HG03139 (cell line): ENCODE measurements at regions not wholly inside any gene's neighbourhood (a gene's known extent, or its start where the extent isn't known, plus 50 kb on each side); places are given as distances from the start of the nearest gene placed in this dataset.

ENCODE experiments used
- ATAC-seq: cut with Tn5 transposase; IDR thresholded peaks from one replicate; pipeline ENCODE4 v1.9.1; 2021; ENCODE audit not compliant: unreplicated experiment

GRCh38 chr1:209402697-209403096 lies 180.8 kb upstream of the CAMK1G start:
- no peak for ATAC-seq

DNA sequence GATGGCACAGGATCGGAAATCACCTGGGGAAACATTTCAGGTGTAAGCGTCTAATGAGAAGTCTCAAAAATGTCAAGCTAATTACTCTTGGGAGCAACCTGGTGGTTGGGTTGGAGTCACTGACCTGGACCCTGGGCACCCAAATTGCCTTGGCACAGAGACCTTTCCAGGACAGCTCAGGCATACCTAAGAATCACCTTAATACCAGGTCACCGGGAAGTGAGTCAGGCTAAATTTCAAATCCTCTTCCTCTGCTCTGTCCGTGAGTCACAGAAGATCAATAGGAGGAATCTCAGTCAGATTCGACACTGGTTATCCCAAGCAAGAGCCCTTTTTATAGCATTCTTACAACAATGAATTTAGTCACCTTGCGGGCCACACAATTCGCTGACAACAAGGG lies 179.6 kb upstream of the CAMK1G start:
- no peak for ATAC-seq

DNA sequence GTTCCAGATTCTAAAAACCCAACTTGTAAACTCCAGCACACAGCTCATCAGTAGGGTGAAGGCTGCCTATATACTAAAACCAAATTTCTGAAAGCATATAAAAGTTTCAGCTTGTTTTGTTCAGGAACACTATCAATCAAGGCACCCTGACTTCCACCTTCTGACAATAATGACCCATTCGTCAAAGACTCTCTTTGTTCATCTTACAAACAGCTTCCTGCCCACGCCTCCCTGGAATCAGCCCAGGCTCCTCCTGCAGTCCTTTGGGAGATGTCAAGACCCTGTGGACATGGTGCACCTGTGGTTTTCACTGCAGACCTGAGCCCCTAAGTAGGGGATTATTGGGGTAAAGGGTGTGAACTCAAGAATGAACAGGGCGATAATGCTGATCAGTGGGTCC lies 178.9 kb upstream of the CAMK1G start:
- ATAC-seq: no peak

GRCh38 chr1:209405183-209405814 lies 178.2 kb upstream of the CAMK1G start:
- ATAC-seq: no peak

- no peak for ATAC-seq
These were observed 177.3 kb upstream of the CAMK1G start for GRCh38 chr1:209406168-209406567.

GRCh38 chr1:209406595-209406994 lies 176.9 kb upstream of the CAMK1G start:
- ATAC-seq: no peak

DNA sequence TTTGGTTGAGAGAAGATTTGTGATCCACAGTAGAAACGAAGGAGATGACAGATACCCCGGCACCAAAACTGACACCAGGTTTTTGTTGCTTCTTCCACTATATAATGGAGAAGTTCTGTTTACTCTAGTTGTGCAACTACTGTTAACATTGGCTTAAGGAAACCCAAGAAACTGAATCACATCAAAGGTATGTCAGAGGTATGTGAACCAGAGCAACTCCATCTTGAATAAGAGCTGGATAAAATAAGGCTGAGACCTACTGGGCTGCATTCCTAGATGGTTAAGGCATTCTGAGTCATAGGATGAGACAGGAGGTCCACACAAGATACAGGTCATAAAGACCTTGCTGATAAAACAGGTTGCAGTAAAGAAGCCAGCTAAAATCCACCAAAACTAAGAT lies 173.7 kb upstream of the CAMK1G start:
- ATAC-seq: no peak

GRCh38 chr1:209411491-209411929 lies 172.0 kb upstream of the CAMK1G start:
- no peak for ATAC-seq

DNA sequence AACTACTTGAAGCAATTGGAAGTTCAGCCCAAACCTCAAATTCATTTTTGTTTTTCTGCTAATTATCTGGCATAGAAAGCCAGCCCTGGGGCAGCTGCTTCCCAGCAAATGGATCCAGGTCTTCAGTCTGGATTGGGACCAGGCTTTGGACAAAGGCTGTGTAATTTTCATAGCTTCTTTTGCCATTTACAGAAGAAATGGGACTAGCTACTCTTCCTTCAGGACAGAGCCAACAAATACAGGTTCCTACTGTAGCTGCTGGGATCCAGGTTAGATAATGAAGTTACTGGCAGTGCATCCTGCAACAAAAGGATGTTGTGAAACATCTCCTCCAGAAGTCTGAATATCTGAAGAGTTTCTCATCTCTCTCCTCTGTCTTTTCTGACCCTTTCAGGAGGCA lies 171.5 kb upstream of the CAMK1G start:
- ATAC-seq: no peak

DNA sequence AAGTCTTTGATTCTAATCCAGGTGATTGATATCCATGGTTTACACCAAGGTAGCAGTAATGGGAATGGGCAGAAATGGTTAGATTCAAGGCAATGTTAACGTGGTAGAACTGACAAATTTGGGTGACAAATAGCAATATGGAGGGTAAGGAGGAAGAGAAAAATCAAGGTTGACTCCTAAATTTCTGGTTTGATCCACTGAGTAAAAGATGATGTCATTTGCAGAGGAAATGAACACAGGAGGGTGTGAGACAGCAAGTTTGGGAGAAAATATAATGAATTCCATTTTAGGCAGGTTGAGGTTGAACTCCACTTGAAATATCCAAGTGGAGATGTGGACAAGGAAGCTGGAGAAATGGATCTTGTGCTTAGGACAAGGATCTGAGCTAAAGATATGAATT lies 170.9 kb upstream of the CAMK1G start:
- no peak for ATAC-seq

- no peak for ATAC-seq
These were observed 170.5 kb upstream of the CAMK1G start for GRCh38 chr1:209413062-209413461.

DNA sequence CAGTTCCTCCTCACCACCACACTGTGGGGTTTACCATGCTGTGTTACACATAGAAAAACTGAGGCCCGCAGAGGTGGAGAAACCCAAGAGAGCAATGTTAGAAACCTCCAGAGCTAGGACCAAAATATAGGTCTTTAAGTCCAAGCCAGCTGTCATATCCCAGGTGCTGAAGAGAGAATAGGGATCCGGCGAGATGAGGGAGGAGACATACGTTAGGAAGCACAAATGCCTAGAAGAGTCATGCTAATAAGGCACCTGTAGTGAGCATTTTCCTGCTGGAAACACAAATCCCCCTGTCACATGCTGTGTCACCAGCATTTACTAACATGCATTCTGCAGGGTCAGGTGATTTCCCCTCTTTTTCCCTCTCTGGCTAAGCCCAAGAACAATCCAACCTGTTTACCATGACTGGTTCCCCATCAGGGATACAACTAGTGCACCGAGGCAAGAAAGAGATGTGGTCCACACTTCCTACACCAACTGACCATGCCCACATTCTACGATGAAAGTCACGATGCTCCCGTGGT lies 168.6 kb upstream of the CAMK1G start:
- no peak for ATAC-seq

- no peak for ATAC-seq
These were observed 167.5 kb upstream of the CAMK1G start for GRCh38 chr1:209416039-209416438.

DNA sequence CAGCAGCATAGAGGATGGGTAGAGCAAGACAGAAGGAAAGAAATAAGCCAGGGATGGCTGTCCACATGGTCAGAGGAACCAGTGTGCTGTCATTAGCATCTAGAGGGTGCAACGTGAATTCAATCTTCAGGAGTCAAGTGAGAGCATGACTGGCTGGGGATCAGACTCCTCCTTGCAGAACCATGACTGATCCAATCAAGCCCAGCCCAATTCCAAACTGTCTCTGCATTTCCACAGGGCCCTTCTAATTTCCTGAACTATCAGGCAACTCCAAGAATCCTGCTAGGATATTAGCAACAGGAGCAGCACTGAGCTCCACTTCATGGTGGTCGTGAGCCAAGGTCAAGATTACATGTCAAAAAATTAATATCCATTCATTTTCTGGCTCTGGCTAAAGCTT lies 166.8 kb upstream of the CAMK1G start:
- no peak for ATAC-seq

DNA sequence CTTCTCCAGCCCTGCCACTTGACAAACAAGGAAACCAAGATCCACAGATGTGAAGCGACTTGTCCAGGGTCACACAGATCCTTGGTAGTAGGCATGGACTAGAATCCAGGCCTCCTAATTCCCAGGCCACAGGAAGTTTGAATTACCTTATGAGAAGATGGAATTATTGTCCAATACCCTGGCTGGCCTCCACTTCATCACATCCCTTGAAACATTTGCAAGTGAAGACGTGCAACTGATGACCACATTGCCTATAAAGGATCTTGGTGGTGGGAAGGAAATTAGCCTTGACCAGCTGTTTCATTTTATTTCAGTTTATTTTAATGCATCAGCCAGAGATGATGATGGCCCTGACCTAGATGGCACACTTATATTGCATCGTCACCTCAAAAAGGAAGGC lies 165.8 kb upstream of the CAMK1G start:
- ATAC-seq: no peak

GRCh38 chr1:209420276-209420675 lies 163.2 kb upstream of the CAMK1G start:
- ATAC-seq: no peak

DNA sequence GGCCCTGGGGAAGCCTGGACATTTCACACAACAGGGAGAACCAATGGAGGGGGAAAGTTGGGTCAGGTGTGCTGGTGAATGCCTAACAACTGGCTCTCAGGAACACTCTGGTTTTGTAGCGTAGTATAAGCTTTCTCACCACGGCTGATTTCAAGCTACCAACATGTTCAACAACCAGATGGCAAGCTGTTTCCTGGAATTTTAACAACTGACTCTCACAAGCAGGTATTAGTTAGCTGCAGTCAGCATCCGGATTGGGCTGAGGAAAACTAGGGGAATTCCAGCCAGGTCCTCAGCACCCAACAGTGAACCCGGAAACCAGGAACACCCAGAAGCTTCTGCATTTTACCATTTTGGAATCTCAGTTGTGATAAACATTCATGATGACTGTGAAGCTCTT lies 162.3 kb upstream of the CAMK1G start:
- ATAC-seq: no peak

GRCh38 chr1:209421978-209422680 lies 161.4 kb upstream of the CAMK1G start:
- no peak for ATAC-seq

DNA sequence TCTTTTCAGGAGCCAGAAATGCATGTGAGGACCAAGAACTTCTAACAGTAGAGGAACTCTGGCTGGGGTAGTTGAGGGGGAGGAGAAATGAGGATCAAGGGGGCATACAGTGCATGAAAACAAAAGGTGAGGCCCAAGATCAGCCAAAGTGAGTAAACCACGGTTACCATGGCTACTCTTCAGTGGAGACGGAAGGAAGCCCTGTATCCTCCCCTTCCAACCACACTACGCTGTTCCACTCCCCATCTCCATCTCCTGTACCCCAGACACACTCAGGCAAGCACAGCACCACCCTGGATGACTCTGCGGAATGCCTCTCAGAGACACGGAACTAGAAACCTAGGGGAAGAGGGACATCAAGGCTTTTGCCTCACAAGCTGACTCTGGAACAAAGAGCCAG lies 157.6 kb upstream of the CAMK1G start:
- ATAC-seq: no peak

DNA sequence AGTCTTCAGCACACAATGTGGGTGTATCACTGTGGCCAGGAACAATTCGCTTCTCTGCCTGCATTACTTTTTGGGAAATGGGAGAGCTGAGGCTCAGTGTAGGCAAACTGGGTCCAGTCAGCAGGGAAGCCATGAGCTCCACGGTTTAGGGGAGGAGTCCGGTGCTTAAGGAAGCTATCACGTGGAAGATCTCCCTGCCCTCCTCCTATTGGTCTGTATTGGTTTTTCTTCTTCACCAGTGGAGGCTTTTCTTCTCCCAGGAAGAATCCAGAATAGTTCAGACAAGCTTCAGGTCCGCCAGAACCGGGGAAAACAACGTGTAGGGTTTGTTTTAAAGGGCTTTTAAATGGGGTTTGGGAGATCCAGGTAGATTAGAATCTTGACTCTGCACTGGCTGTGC lies 156.2 kb upstream of the CAMK1G start:
- ATAC-seq: no peak

- no peak for ATAC-seq
These were observed 155.7 kb upstream of the CAMK1G start for GRCh38 chr1:209427811-209428210.

GRCh38 chr1:209428241-209428921 lies 155.1 kb upstream of the CAMK1G start:
- no peak for ATAC-seq
